LNCAP (cell line): ENCODE measurements at regions not wholly inside any gene's neighbourhood (a gene's known extent, or its start where the extent isn't known, plus 50 kb on each side); places are given as distances from the start of the nearest gene placed in this dataset.

Experiments used
- TF ChIP-seq, protein P1 (sequence below): fragments of 450-650 bp; IDR thresholded peaks from 2 replicates; pipeline ENCODE4 v1.5.1; 2017; ENCODE audit warnings: mild to moderate bottlenecking

DNA sequence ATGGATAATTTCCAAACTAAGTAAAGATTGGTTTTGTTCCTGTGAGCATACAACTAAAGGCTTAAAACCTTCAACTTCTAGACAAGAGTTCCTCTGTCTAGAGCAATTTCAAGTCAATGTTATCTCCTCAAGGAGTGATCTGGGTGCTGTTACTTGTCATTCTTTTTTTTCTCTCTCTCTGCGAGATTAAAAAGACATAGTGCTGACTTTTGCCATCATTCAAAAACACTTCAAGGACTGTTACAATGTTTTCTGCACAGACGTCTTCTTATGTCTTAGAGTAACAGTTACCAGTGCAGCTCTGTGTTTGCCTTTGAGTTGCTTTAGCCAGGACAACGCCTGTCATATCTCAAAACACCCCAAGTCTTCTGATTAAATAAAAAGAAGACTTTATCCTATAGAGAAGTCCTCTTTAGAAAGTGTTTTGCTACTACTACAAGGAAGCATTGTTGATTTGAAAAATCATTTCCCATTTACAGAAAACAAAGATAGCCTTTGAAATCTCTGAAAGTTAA, 263.5 kb upstream of the FERD3L start:
- TF ChIP-seq, protein P1, sequence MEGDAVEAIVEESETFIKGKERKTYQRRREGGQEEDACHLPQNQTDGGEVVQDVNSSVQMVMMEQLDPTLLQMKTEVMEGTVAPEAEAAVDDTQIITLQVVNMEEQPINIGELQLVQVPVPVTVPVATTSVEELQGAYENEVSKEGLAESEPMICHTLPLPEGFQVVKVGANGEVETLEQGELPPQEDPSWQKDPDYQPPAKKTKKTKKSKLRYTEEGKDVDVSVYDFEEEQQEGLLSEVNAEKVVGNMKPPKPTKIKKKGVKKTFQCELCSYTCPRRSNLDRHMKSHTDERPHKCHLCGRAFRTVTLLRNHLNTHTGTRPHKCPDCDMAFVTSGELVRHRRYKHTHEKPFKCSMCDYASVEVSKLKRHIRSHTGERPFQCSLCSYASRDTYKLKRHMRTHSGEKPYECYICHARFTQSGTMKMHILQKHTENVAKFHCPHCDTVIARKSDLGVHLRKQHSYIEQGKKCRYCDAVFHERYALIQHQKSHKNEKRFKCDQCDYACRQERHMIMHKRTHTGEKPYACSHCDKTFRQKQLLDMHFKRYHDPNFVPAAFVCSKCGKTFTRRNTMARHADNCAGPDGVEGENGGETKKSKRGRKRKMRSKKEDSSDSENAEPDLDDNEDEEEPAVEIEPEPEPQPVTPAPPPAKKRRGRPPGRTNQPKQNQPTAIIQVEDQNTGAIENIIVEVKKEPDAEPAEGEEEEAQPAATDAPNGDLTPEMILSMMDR, result no peak

DNA sequence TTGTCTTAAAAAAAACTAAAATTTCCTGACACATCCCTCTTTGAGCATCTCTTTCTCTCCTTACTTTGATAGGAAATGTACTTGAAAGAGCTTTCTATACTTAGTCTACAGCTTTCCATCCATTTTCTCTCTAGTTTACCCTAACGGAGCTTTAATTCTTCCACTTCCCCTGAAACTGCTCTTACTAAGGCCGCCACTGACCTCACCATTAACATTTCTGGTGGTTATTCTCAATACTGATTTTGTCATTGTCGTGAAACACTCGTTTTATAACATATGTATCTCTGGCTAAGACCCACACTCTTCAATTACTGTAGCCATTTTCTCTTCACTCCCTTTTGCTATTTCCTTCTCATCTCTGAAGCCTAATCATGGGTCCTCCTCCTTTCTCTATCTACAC, 262.0 kb upstream of the FERD3L start:
- TF ChIP-seq, protein P1, result no peak

DNA sequence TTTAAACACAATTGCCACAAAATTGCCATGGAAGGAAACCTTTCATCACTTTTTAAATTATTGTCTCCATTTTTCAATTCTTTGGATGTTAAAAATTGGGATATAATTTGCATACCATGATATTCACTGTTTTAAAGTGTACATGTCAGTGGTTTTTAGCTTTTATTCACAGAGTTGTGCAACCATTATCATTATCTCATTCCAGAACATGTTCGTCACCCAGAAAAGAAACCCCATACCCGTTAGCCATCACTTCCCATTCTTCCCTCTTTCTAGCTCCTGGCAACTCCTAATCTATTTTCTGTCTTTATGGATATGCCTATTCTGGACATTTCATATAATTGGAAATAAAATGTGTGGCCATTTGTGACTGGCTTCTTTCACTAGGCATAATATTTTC, 260.3 kb upstream of the FERD3L start:
- TF ChIP-seq, protein P1, result no peak

DNA sequence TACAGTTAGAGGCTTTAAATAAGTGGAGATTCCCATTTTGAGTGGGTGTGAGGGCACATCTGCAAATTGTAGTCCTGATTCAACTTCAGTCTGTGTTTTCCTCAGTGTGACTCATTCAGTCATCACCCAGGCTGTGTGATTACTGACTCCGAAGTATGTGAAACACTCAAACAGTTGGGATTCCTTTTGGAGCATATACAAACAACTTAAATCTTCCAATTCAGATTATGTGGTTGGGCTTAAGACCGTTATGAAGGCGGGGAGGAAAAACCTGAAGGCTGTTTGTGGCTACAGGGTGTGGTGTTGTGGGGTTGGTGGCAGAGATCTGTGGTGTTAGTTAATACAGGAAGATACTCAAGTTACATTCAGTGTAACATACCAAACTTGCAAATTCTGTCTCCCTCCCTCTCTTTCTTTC, 259.7 kb upstream of the FERD3L start:
- TF ChIP-seq, protein P1, result no peak

DNA sequence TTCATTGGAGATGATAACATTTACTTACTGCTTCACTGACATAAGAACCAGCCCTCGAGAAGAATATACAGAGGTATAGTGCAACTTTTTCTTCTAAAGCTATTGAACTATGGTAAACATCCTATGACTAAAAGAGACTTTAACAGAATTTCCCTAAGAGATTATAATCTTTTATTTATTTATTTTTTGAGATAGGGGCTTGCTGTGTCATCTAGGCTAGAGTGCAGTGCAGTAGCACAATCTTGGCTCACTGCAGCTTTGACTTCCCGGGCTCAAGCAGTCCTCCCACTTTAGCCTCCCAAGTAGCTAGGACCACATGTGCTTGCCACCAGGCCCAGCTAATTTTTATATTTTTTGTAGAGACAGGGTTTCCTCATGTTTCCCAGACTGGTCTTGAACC, 258.5 kb upstream of the FERD3L start:
- TF ChIP-seq, protein P1, result no peak

DNA sequence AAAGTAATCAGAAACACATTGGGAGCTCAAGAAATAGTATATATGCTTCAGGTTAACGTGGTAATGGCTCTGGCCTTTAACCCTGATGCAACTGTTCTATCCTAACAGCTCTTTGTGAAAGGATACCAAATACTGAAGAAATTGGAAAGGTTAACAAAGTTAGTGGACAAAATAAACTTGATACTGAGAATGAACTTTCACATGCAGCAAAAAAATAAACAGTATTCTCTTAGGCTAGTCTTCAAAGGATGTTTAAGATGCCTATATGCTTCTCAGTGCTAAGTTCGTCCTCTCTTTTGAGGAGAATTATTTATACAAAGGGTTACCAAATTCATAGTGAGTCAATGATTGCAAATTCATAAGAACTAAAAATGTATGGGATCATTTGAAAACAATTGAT, 256.2 kb upstream of the FERD3L start:
- TF ChIP-seq, protein P1, result no peak

DNA sequence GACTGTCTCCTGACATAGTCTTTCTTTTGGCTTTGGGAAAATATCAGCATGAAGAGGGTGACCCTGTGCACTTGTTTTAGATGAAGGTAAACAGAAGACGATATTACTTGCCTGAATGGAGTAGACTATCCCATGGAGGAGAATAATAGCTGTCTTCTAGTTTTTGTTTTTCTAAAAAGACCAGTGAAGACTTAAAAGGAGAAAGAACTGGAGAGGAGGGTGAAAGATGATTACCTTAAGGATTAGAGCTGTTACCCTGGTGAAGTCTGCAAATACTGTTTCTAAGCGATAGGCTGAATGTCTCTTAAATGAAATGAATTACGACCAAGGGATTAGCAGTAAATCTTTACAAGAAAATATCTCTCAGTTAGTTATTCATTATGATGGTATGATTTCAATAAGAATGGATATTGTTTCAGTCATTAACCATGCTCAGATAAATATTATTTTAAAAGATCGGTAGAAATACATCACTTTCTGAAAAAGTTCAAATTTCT, 255.6 kb upstream of the FERD3L start:
- TF ChIP-seq, protein P1, result no peak

DNA sequence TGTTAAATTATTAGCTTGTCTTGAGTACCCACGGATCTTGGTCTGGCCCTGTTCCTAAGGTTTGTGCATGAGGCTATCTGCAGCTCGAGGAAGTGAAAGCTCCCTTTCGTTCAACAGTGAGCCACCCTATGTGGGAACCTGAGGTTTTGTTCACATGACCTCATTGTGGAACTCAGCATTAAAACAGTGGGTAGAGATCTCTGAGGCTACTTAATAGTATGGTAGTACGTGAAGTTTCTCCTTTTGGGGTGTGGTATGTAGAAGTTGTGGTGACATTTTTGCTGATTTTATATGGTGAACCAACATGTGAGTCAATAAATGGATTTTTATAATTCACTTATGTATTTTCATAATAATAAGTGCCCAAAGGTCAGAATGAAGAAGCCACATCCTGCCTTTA, 252.7 kb upstream of the FERD3L start:
- TF ChIP-seq, protein P1, result no peak
